A673 (cell line): ENCODE measurements at regions not wholly inside any gene's neighbourhood (a gene's known extent, or its start where the extent isn't known, plus 50 kb on each side); places are given as distances from the start of the nearest gene placed in this dataset.
"Not testable (repeated sequence)": the region's sequence is repeated elsewhere in the genome, so short reads cannot be mapped to it uniquely, and the experiment has no call there.

Source experiments
- CTCF ChIP-seq: fragments of 300-800, 200-600 bp; sonication (generic); conservative IDR thresholded peaks from 2 replicates; pipeline ENCODE4 v1.5.1; 2017; ENCODE audit warnings: low read depth, mild to moderate bottlenecking, antibody characterized with exemption, low read length, moderate library complexity, mixed read lengths
- EZH2 ChIP-seq: fragments of 200-600 bp; sonication (generic); IDR thresholded peaks from 2 replicates; pipeline ENCODE4 v1.6.1; 2017; ENCODE audit warnings: borderline replicate concordance, low read depth, mild to moderate bottlenecking, mixed read lengths, antibody characterized with exemption, low read length; ENCODE audit not compliant: poor library complexity, severe bottlenecking

- not testable (repeated sequence) for TF ChIP-seq CTCF, EZH2
These were observed 126.0 kb downstream of the SHANK2 start for GRCh38 chr11:71126401-71126800.
